ENCODE measurements at regions not wholly inside any gene's neighbourhood (a gene's known extent, or its start where the extent isn't known, plus 50 kb on each side); places are given as distances from the start of the nearest gene placed in this dataset.

DNA sequence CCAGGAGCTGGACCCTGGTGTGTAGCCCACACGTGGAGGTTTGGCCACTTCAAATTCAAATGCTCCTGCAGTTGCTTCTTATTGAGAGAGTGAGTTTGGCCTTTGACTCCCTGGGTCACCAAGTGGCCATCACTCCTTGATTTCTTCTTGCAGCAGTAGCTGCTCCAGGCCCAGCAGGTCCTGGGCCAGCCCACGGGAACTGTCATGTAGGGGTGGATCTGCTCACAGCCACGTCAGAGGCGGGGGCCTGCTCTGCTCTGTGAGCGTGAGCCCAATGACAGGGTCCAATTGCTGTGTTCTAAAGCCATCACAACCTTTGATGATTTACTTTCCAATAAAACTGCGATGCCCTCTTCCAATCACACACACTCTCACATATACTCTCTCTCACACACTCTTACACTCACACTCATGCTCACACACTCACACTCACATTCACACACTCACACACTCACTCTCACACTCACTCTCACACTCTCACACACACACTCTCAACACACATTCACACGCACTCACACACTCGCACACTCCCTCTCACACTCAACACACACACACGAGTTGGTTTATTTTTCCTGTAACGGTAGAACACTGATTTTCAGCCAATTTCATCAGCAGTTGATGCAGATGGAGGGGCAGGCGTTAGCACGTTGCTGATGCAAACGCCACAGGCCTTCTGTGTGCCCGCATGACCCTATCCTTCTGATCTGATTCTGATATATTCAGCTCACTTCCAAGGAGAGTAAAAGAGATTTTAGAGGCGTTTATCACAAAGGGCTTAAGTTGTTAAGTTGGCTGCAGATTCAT, 210.7 kb upstream of the PPP2R2D start:
- H3K27ac ChIP-seq (ENCODE audit: low read depth, low read length): no peak overlapping the region
- no peak overlapping the region for H3K9ac ChIP-seq (ENCODE audit: low read length)
- H3K27me3 ChIP-seq (ENCODE audit: control insufficient read depth, insufficient read depth, low read length): no peaks in the 10 kb centered on the region
- no peaks in the 10 kb centered on the region for H3K36me3 ChIP-seq (ENCODE audit: control insufficient read depth, insufficient read depth, low read length)
- H3K4me1 ChIP-seq (ENCODE audit: control insufficient read depth, insufficient read depth, low read length): no peaks in the 10 kb centered on the region
- H3K4me3 ChIP-seq (ENCODE audit: low read length): no peak overlapping the region

GRCh38 chr10:131690805-131691239, 210.0 kb upstream of the PPP2R2D start:
- H3K4me3 ChIP-seq (ENCODE audit: low read length): no peak overlapping the region
- H3K27me3 ChIP-seq (ENCODE audit: control insufficient read depth, insufficient read depth, low read length): no peaks in the 10 kb centered on the region
- no peaks in the 10 kb centered on the region for H3K4me1 ChIP-seq (ENCODE audit: control insufficient read depth, insufficient read depth, low read length)
- H3K27ac ChIP-seq (ENCODE audit: low read depth, low read length): no peak overlapping the region
- H3K9ac ChIP-seq (ENCODE audit: low read length): no peak overlapping the region
- H3K36me3 ChIP-seq (ENCODE audit: control insufficient read depth, insufficient read depth, low read length): no peaks in the 10 kb centered on the region

DNA sequence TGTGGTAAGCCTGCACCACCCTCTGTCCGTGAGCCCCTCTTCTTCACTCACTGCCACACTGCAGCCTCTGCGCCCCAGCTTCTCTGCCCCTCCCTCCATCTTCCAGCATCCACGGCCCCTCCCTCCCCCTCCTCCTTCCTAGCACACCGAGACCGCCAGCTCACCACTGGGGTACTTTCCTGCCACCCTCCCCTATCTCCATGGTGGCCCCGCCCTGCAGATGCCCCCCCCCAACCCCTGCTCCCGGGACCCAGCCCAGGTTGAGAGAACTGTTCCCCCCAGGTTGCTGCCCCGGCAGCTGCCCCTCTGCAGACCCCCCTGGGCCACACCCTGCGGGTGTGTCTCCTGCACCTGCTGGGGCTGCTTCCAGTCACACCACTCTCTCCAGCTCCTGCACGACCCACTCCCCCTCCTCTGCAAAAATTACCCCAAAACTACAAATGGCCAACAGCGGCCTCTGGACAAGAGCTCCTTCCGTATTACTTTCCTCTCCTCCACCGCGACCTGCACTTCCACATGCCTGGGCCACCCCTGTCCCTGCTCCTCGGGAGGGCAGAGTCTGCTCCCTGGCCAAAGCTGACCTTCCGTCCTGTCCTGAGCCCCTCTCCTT, 209.2 kb upstream of the PPP2R2D start:
- H3K36me3 ChIP-seq (ENCODE audit: control insufficient read depth, insufficient read depth, low read length): no peaks in the 10 kb centered on the region
- no peaks in the 10 kb centered on the region for H3K27me3 ChIP-seq (ENCODE audit: control insufficient read depth, insufficient read depth, low read length)
- H3K4me1 ChIP-seq (ENCODE audit: control insufficient read depth, insufficient read depth, low read length): no peaks in the 10 kb centered on the region
- H3K27ac ChIP-seq (ENCODE audit: low read depth, low read length): no peak overlapping the region
- H3K4me3 ChIP-seq (ENCODE audit: low read length): no peak overlapping the region
- H3K9ac ChIP-seq (ENCODE audit: low read length): no peak overlapping the region

DNA sequence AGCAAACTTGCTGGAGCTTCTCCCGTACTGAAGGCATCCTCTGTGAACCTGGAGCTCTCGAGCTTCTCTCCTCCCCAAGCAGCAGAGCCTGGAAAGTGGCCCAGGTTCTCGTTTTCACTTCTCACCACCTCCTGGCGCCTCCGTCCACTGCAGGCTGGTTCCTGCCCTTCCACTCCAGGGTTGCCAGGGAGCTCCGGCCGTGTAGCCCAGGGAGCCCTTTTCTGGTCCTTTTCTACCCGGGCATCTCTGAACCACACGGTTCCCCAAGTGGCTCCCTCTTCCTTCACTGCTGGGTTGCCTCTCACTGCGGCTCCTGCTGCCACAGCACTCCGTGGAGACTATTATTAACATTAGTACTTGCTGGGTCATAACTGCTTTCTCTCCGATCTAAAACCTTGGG, 208.6 kb upstream of the PPP2R2D start:
- H3K27me3 ChIP-seq (ENCODE audit: control insufficient read depth, insufficient read depth, low read length): no peaks in the 10 kb centered on the region
- no peak overlapping the region for H3K9ac ChIP-seq (ENCODE audit: low read length)
- no peak overlapping the region for H3K27ac ChIP-seq (ENCODE audit: low read depth, low read length)
- no peaks in the 10 kb centered on the region for H3K4me1 ChIP-seq (ENCODE audit: control insufficient read depth, insufficient read depth, low read length)
- H3K4me3 ChIP-seq (ENCODE audit: low read length): no peak overlapping the region
- no peaks in the 10 kb centered on the region for H3K36me3 ChIP-seq (ENCODE audit: control insufficient read depth, insufficient read depth, low read length)

DNA sequence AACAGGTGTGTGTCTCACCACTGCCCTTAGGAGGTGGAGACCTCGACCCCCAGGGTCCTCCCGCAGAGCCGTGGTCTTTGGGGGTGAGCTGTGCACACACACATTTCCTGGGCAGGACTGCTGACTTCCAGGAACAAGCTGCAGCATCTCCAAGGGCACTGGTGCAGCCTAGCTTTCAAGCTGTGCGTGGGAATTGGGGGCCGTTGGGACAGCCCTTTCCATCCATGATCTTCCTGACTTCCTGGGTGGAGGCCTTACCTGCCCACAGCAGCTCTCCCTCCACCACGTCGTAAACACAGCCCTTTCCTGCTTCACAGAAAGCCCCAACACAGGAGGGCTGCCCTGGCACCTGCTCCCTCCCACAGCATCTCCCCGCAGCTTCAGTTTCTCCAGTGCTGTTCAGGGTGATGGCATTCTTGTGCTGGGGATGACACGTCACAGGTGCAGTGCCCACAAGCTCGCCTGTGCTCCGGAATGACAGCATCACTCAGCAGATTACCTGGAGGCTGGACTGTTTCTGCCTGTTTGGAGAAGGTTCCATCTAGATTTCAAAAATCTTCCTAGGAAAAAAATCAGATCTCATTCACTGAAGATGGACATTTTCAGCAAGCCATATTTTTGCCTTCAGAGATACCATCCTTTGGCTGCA, 208.0 kb upstream of the PPP2R2D start:
- Histone ChIP-seq H3K36me3 (ENCODE audit: control insufficient read depth, insufficient read depth, low read length) (no peaks in the 10 kb centered on the region), H3K9ac (ENCODE audit: low read length) (no peak overlapping the region), H3K27me3 (ENCODE audit: control insufficient read depth, insufficient read depth, low read length) (no peaks in the 10 kb centered on the region), H3K4me1 (ENCODE audit: control insufficient read depth, insufficient read depth, low read length) (no peaks in the 10 kb centered on the region), H3K27ac (ENCODE audit: low read depth, low read length) (no peak overlapping the region), H3K4me3 (ENCODE audit: low read length) (no peak overlapping the region)

GRCh38 chr10:131693766-131694165, 207.0 kb upstream of the PPP2R2D start:
- H3K27ac ChIP-seq (ENCODE audit: low read depth, low read length): no peak overlapping the region
- H3K27me3 ChIP-seq (ENCODE audit: control insufficient read depth, insufficient read depth, low read length): no peaks in the 10 kb centered on the region
- H3K4me1 ChIP-seq (ENCODE audit: control insufficient read depth, insufficient read depth, low read length): no peaks in the 10 kb centered on the region
- no peaks in the 10 kb centered on the region for H3K36me3 ChIP-seq (ENCODE audit: control insufficient read depth, insufficient read depth, low read length)
- no peak overlapping the region for H3K4me3 ChIP-seq (ENCODE audit: low read length)
- no peak overlapping the region for H3K9ac ChIP-seq (ENCODE audit: low read length)

- Histone ChIP-seq H3K36me3 (ENCODE audit: control insufficient read depth, insufficient read depth, low read length) (no peaks in the 10 kb centered on the region), H3K9ac (ENCODE audit: low read length) (no peak overlapping the region), H3K27ac (ENCODE audit: low read depth, low read length) (no peak overlapping the region)
Observed at GRCh38 chr10:131694168-131694780, 206.5 kb upstream of the PPP2R2D start.

GRCh38 chr10:131694781-131695495, 205.9 kb upstream of the PPP2R2D start:
- Histone ChIP-seq H3K9ac (ENCODE audit: low read length) (no peak overlapping the region), H3K4me3 (ENCODE audit: low read length) (no peak overlapping the region), H3K27me3 (ENCODE audit: control insufficient read depth, insufficient read depth, low read length) (no peaks in the 10 kb centered on the region), H3K27ac (ENCODE audit: low read depth, low read length) (no peak overlapping the region), H3K4me1 (ENCODE audit: control insufficient read depth, insufficient read depth, low read length) (no peaks in the 10 kb centered on the region), H3K36me3 (ENCODE audit: control insufficient read depth, insufficient read depth, low read length) (no peaks in the 10 kb centered on the region)

More at GRCh38 chr10:131694168-131694780, 206.5 kb upstream of the PPP2R2D start:
- Histone ChIP-seq H3K4me3 (ENCODE audit: low read length) (no peak overlapping the region), H3K4me1 (ENCODE audit: control insufficient read depth, insufficient read depth, low read length) (no peaks in the 10 kb centered on the region), H3K27me3 (ENCODE audit: control insufficient read depth, insufficient read depth, low read length) (no peaks in the 10 kb centered on the region)

DNA sequence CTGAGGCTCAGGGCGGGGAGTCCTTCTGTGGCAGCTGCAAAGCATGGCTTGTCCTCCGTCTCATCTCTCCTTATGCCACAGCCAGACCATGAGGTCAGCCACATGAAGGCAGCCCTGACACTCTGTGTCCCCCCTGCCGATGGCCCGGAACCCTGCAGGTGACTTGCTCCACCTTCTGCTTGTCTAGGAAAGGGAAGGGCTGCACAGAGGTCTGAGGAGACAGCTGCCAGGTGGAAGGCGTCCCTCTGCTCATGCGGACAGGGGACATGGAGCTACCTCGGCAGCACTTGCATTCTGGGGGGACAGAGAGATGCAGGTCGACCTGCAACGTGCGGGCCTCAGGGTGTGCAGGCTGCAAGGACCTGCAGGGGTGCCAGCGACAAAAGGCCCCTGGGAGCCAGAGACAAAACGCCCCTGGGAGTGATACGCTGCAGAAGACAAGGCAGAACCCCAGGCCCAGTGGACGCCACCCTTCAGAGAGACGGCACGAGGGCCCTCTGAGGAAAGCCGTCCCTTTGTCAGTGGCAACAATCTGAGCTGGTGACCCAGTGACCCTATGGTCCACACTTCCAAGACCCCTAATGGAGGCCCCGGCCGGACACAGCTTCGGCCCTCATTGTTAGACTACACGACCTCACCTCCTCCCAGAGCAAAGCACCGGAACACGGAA, 205.2 kb upstream of the PPP2R2D start:
- Histone ChIP-seq H3K36me3 (ENCODE audit: control insufficient read depth, insufficient read depth, low read length) (no peaks in the 10 kb centered on the region), H3K4me1 (ENCODE audit: control insufficient read depth, insufficient read depth, low read length) (no peaks in the 10 kb centered on the region), H3K27me3 (ENCODE audit: control insufficient read depth, insufficient read depth, low read length) (no peaks in the 10 kb centered on the region), H3K9ac (ENCODE audit: low read length) (no peak overlapping the region), H3K4me3 (ENCODE audit: low read length) (no peak overlapping the region), H3K27ac (ENCODE audit: low read depth, low read length) (no peak overlapping the region)

DNA sequence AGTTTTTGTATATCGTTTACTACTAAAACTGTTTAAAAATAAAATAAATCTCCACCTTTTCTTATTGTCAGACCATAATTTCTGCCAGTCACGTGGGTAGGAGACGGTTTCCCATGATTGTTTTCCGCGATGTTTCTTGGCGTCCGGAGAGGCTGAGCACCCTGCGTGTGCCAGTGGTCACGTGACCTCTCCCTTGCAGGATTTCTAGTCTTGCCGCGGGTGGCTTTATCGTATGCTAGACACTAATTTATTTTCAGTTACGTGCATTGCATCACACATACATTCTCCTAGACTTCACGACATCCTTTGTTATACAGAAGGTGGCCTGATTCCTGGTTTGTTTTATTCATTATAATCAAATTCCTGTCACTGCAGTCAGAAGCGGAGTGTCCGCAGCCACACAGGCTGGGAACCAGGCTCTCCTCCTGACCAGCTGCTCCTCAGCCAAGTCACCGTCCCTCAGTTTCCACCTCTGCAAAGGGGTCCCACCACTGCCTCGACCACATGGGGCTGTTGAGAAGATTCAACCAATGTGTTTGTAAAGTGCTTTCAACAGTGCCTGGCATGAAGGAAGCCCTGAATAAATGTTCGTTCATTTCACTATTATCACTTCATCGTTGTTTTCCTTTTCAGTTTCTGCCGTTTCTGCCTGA, 203.2 kb upstream of the PPP2R2D start:
- H3K27ac ChIP-seq (ENCODE audit: low read depth, low read length): no peak overlapping the region
- H3K27me3 ChIP-seq (ENCODE audit: control insufficient read depth, insufficient read depth, low read length): no peaks in the 10 kb centered on the region

GRCh38 chr10:131698232-131698631, 202.6 kb upstream of the PPP2R2D start:
- Histone ChIP-seq H3K4me3 (ENCODE audit: low read length) (no peak overlapping the region), H3K27me3 (ENCODE audit: control insufficient read depth, insufficient read depth, low read length) (no peaks in the 10 kb centered on the region), H3K9ac (ENCODE audit: low read length) (no peak overlapping the region), H3K36me3 (ENCODE audit: control insufficient read depth, insufficient read depth, low read length) (no peaks in the 10 kb centered on the region), H3K4me1 (ENCODE audit: control insufficient read depth, insufficient read depth, low read length) (no peaks in the 10 kb centered on the region), H3K27ac (ENCODE audit: low read depth, low read length) (no peak overlapping the region)

More for the DNA sequence above, 203.2 kb upstream of the PPP2R2D start:
- Histone ChIP-seq H3K4me3 (ENCODE audit: low read length) (no peak overlapping the region), H3K36me3 (ENCODE audit: control insufficient read depth, insufficient read depth, low read length) (no peaks in the 10 kb centered on the region), H3K9ac (ENCODE audit: low read length) (no peak overlapping the region), H3K4me1 (ENCODE audit: control insufficient read depth, insufficient read depth, low read length) (no peaks in the 10 kb centered on the region)

All from rectal smooth muscle tissue (tissue), 1 donor.